ENCODE measurements at regions not wholly inside any gene's neighbourhood (a gene's known extent, or its start where the extent isn't known, plus 50 kb on each side); places are given as distances from the start of the nearest gene placed in this dataset.

GRCh38 chr2:58866946-58867345 lies 625.8 kb upstream of the FANCL start:
- DNase-seq (ENCODE audit: low read depth in 2 of 2), result no peak

DNA sequence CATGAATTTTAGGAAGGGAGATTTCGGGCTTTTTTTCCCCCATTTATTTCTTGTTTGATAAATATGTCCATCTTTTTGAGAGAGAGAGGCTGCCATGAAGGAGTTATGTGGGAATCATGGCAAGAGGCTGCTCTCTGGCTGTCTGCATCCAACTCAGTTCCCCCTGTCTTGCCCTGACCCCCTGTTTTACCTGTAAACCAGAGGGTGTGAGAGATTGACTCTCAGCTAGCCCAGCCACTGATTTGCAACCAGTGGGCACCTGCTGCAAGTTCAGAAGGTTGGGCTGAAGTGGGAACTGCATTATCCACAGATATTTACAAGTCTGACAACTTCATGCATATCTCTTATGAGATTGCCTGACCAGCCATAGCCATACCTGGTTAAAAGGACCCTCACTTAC lies 625.4 kb upstream of the FANCL start:
- no peak for DNase-seq (ENCODE audit: low read depth in 2 of 2)

- DNase-seq (ENCODE audit: low read depth in 2 of 2), result no peak
Measured at GRCh38 chr2:58866040-58866439, 624.9 kb upstream of the FANCL start.

DNA sequence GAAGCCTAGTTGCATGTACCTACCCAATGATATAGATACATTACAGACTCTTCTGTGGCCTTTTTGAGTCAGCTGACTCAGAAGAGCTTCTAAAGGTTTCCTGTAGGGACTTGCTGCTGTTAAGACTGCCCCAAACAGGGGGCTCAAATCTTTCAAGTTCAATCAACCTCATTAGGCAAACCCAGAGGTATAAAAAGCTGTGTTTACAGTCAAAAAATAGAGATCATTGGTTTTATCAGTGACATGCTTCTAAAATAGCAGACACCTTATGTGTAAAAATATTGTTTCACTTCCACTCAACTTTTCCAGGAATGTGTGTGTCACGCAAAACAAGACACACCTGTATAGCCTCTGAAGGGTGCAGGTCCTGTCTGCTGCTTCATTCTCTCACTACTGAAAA lies 624.3 kb upstream of the FANCL start:
- DNase-seq (ENCODE audit: low read depth in 2 of 2), result no peak

- DNase-seq (ENCODE audit: low read depth in 2 of 2), result no peak
Measured at GRCh38 chr2:58862244-58862643, 621.1 kb upstream of the FANCL start.

- DNase-seq (ENCODE audit: low read depth in 2 of 2), result no peak
Measured at GRCh38 chr2:58860586-58860985, 619.5 kb upstream of the FANCL start.

DNA sequence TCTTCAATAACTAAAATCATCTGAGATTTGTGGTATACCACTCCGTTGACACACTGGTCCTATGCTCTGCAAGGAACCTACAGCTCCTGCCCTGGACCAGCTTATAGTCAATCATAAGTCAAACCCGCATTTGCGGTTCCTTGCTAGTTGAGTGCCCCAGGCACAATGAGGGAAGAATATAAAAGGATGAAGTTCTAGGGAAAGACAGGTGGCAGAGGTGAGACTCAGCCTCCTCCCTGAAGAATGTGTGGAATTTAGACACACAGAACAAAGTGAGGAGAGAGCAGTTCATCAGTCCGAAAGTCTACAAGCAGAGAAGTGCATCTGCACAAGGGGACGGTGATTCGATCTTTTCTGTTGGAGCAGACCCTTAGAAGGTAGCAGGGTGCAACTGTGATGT lies 615.0 kb upstream of the FANCL start:
- DNase-seq (ENCODE audit: low read depth in 2 of 2), result no peak

GRCh38 chr2:58853420-58853819 lies 612.3 kb upstream of the FANCL start:
- DNase-seq (ENCODE audit: low read depth in 2 of 2), result peak; percentile 3 to 5

DNA sequence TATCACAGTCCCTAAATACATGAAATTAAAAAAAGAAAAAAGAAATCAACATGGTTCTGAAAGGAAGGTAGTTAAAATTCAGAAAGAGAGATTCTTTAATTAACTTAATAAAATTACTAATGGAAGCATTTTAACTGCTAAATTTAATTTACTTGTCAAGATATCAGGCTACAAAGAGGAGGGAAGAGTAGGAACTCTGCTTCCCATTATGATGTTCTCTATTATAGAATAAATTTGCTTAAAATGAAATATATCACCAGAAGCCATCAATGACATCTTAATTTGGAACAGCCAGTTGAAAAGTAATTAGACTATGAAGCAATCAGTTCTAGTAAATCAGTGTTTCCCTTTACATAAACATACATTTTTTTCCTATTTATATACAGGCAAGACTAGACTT lies 611.8 kb upstream of the FANCL start:
- DNase-seq (ENCODE audit: low read depth in 2 of 2), result no peak

DNA sequence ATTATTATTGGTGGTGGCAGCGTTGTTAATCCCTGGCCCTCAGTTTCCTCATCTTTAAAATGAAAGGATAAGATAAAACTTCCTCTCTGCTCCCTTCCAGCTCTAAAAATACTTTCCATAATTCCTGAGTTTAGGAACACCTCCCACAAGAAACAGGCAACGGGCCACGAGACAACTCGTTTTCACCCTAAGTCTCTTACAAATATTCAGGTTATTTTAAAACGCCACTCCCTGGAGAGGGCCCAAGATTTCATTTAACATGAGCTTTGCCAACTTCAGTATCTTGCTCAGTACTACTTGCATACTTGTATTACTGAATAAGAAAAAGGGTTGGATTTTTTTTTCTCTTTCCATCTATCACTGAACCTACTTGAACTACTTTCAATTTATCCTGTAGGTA lies 611.1 kb upstream of the FANCL start:
- no peak for DNase-seq (ENCODE audit: low read depth in 2 of 2)

DNA sequence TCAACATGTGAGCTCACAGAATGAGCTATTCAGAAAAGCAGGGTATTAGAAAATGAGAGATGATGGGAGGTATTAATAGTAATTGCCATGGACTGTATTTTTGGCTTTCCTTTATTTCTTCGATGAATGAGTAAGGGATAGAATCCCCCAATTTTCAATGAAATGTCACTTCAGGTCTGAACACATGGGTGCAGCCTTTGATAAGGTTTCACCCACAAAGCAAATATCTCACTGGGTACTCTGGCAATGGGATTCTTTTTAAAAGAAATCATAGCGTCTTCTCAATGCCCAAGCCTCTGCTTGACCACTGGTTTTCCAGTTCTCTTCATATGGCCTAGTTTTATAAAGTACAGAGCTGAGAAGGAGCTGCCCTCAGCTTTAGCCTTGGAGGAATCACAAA lies 610.5 kb upstream of the FANCL start:
- no peak for DNase-seq (ENCODE audit: low read depth in 2 of 2)

DNA sequence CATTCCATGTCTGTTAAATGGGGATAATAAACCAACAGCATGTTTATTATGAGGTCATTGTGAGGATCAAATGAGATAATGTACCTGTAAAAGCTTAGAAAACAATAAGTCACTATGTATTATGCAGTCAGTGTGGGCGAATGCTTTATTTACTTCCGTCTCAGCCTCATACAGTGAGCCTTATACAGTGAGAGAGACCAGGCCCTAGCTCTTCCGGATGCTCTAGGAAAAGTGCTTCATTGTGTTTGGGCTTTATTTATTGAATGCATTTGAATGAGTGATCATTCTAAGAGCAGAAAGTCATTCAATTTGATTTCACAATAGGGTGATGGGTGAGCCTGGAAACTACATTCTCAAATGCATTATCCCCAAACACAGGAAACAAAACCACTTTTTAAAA lies 603.9 kb upstream of the FANCL start:
- DNase-seq (ENCODE audit: low read depth in 2 of 2), result no peak

GRCh38 chr2:58842501-58843155 lies 601.5 kb upstream of the FANCL start:
- no peak for DNase-seq (ENCODE audit: low read depth in 2 of 2)

- DNase-seq (ENCODE audit: low read depth in 2 of 2), result peak; percentile 6 to 15
Measured at GRCh38 chr2:58834404-58834803, 593.3 kb upstream of the FANCL start.

- no peak for DNase-seq (ENCODE audit: low read depth in 2 of 2)
Measured at GRCh38 chr2:58826795-58827194, 585.7 kb upstream of the FANCL start.

DNA sequence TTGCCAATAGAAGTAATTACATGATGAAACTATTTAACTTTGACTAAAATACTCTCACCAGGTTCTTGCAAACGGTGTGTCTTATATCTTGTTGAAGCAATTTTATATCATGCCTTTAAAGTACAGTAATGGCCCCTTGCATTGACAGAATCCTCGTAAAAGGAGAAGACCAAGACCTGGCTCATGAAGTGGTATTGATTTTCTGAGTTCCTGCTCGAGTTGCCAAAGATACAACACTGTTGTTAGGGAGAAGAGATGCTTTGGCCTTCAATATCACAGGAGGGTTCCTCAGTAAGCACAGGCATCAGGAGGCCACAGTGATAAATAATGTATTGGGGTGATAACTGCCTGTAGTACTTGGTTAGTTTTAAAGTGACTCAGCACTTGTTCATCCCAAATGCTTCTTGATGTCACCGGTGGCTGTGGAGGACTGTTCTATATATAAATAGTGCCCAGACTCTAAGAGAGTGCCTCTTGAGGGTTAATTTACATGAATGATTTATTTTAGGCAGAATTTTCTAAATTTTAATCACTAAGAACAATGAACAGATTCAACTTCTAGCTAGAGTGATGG lies 571.7 kb upstream of the FANCL start:
- no peak for DNase-seq (ENCODE audit: low read depth in 2 of 2)

GRCh38 chr2:58805126-58805525 lies 564.0 kb upstream of the FANCL start:
- no peak for DNase-seq (ENCODE audit: low read depth in 2 of 2)

GRCh38 chr2:58803192-58803591 lies 562.1 kb upstream of the FANCL start:
- DNase-seq (ENCODE audit: low read depth in 2 of 2), result no peak

GRCh38 chr2:58800881-58801280 lies 559.8 kb upstream of the FANCL start:
- DNase-seq (ENCODE audit: low read depth in 2 of 2), result no peak

- DNase-seq (ENCODE audit: low read depth in 2 of 2), result no peak
Measured at GRCh38 chr2:58798676-58799208, 557.6 kb upstream of the FANCL start.

GRCh38 chr2:58796239-58796910 lies 555.2 kb upstream of the FANCL start:
- DNase-seq (ENCODE audit: low read depth in 2 of 2), result no peak

- no peak for DNase-seq (ENCODE audit: low read depth in 2 of 2)
Measured at GRCh38 chr2:58794916-58795315, 553.8 kb upstream of the FANCL start.

GRCh38 chr2:58794103-58794502 lies 553.0 kb upstream of the FANCL start:
- DNase-seq (ENCODE audit: low read depth in 2 of 2), result no peak

All from fibroblast of skin of left quadriceps (primary cell).